PC-3 (cell line): ENCODE measurements at regions not wholly inside any gene's neighbourhood (a gene's known extent, or its start where the extent isn't known, plus 50 kb on each side); places are given as distances from the start of the nearest gene placed in this dataset.

Experiments
- EZH2 ChIP-seq: fragments of 300-600 bp; sonication (generic); IDR thresholded peaks from one replicate; pipeline ENCODE4 v1.6.1; 2017; ENCODE audit warnings: antibody characterized with exemption, mild to moderate bottlenecking, low read length; ENCODE audit not compliant: unreplicated experiment
- TF ChIP-seq, protein P1 (sequence below): fragments of 300-600 bp; sonication (generic); conservative IDR thresholded peaks from 2 replicates; pipeline ENCODE4 v1.5.1; 2017; ENCODE audit warnings: antibody characterized with exemption, low read depth, mild to moderate bottlenecking, low read length

DNA sequence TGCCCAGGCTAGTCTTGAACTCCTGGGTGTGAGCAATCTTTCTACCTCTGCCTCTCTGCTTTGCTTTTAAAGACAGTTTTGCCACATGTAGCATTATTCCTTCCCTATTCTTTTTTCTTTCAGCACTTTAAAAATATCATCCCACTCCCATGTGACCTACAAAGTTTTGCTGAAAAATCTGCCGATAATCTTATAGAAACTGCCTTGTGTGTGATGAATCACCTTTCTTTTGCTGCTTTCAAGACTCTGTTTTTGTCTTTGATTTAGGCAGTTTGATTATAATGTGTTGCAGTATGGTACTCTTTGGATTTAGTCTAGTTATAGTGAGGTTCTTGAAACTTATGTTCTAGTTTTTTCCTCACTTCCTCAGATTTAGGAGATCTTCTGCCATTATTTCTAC, 142.0 kb upstream of the KIF2B start:
- TF ChIP-seq, protein P1, sequence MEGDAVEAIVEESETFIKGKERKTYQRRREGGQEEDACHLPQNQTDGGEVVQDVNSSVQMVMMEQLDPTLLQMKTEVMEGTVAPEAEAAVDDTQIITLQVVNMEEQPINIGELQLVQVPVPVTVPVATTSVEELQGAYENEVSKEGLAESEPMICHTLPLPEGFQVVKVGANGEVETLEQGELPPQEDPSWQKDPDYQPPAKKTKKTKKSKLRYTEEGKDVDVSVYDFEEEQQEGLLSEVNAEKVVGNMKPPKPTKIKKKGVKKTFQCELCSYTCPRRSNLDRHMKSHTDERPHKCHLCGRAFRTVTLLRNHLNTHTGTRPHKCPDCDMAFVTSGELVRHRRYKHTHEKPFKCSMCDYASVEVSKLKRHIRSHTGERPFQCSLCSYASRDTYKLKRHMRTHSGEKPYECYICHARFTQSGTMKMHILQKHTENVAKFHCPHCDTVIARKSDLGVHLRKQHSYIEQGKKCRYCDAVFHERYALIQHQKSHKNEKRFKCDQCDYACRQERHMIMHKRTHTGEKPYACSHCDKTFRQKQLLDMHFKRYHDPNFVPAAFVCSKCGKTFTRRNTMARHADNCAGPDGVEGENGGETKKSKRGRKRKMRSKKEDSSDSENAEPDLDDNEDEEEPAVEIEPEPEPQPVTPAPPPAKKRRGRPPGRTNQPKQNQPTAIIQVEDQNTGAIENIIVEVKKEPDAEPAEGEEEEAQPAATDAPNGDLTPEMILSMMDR = no peak
- no peak for TF ChIP-seq EZH2
